GM23338 (cell line): ENCODE measurements at regions not wholly inside any gene's neighbourhood (a gene's known extent, or its start where the extent isn't known, plus 50 kb on each side); places are given as distances from the start of the nearest gene placed in this dataset.

Experiments used
- ATAC-seq: fragments of 200-7000 bp; cut with Tn5 transposase; 3 replicates; pipeline ENCODE4 v1.9.1; 2020
- DNase-seq: peaks from one replicate; pipeline ENCODE4 v3.0.0-alpha.2; 2015; ENCODE audit warnings: low spot score
- H2AFZ ChIP-seq: fragments of 200-600 bp; sonication (generic); 2 replicates; pipeline ENCODE4 v1.8.0; 2016; ENCODE audit warnings: antibody characterized with exemption, mild to moderate bottlenecking, moderate library complexity
- H3F3A ChIP-seq: fragments of 200-600 bp; sonication (generic); replicated peaks from 2 replicates; pipeline ENCODE4 v1.8.0; 2017; ENCODE audit warnings: antibody characterized with exemption, mixed run types, low read depth
- H3K27ac ChIP-seq: fragments of 200-600 bp; sonication (generic); 2 replicates; pipeline ENCODE4 v1.6.1; 2016; ENCODE audit warnings: low read depth
- H3K27me3 ChIP-seq: fragments of 200-600 bp; sonication (generic); 2 replicates; pipeline ENCODE4 v1.8.0; 2016; ENCODE audit warnings: mild to moderate bottlenecking, mixed run types, moderate library complexity; ENCODE audit not compliant: insufficient read depth
- H3K36me3 ChIP-seq: fragments of 200-600 bp; sonication (generic); 2 replicates; pipeline ENCODE4 v1.8.0; 2016; ENCODE audit warnings: mild to moderate bottlenecking; ENCODE audit not compliant: insufficient read depth
- H3K4me1 ChIP-seq: fragments of 200-600 bp; sonication (generic); 2 replicates; pipeline ENCODE4 v1.8.0; 2016; ENCODE audit warnings: mild to moderate bottlenecking, moderate library complexity; ENCODE audit not compliant: insufficient read depth
- H3K4me2 ChIP-seq: fragments of 200-600 bp; sonication (generic); 2 replicates; pipeline ENCODE4 v1.7.1; 2017; ENCODE audit warnings: mixed run types
- H3K4me3 ChIP-seq: fragments of 200-600 bp; sonication (generic); 2 replicates; pipeline ENCODE4 v1.6.1; 2016; ENCODE audit warnings: mixed run types
- H3K79me2 ChIP-seq: fragments of 200-600 bp; sonication (generic); replicated peaks from 2 replicates; pipeline ENCODE4 v1.8.0; 2017; ENCODE audit warnings: mild to moderate bottlenecking; ENCODE audit not compliant: insufficient read depth
- H3K9me2 ChIP-seq: fragments of 200-600 bp; sonication (generic); 2 replicates; pipeline ENCODE4 v1.8.0; 2017; ENCODE audit not compliant: insufficient read depth
- H4K20me1 ChIP-seq: fragments of 200-600 bp; sonication (generic); replicated peaks from 2 replicates; pipeline ENCODE4 v1.8.0; 2017; ENCODE audit warnings: mild to moderate bottlenecking; ENCODE audit not compliant: insufficient read depth
- H3K27ac Mint-ChIP-seq: 2 replicates; pipeline ENCODE4 v1.8.0; 2020; ENCODE audit warnings: inconsistent platforms, mild to moderate bottlenecking, moderate library complexity, mixed read lengths
- H3K27me3 Mint-ChIP-seq: 3 replicates; pipeline ENCODE4 v1.8.0; 2022; ENCODE audit warnings: low read depth, mild to moderate bottlenecking, moderate library complexity, mixed read lengths, inconsistent platforms; ENCODE audit not compliant: insufficient read depth, poor library complexity
- H3K36me3 Mint-ChIP-seq: 3 replicates; pipeline ENCODE4 v1.8.0; 2021; ENCODE audit warnings: low read depth, mild to moderate bottlenecking, inconsistent platforms, moderate library complexity, mixed read lengths
- H3K4me1 Mint-ChIP-seq: 3 replicates; pipeline ENCODE4 v1.8.0; 2020; ENCODE audit warnings: mild to moderate bottlenecking, inconsistent platforms, mixed read lengths
- H3K4me3 Mint-ChIP-seq: 3 replicates; pipeline ENCODE4 v1.8.0; 2021; ENCODE audit warnings: moderate library complexity, mild to moderate bottlenecking, inconsistent platforms, mixed read lengths
- H3K9me3 Mint-ChIP-seq: 3 replicates; pipeline ENCODE4 v1.8.0; 2020; ENCODE audit warnings: moderate library complexity, mild to moderate bottlenecking, inconsistent platforms, mixed read lengths
- EZH2phosphoT487 ChIP-seq: fragments of 200-600 bp; sonication (generic); IDR thresholded peaks from one replicate; pipeline ENCODE4 v1.8.1; 2018; ENCODE audit warnings: antibody characterized with exemption; ENCODE audit not compliant: unreplicated experiment
- JUNB ChIP-seq: IDR thresholded peaks from one replicate; pipeline ENCODE4 v1.6.1; 2016; ENCODE audit warnings: antibody characterized with exemption; ENCODE audit not compliant: unreplicated experiment
- NANOG ChIP-seq: IDR thresholded peaks from 2 replicates; pipeline ENCODE4 v1.6.1; 2016; ENCODE audit warnings: antibody characterized with exemption, borderline replicate concordance
- POLR2AphosphoS5 ChIP-seq: IDR thresholded peaks from 2 replicates; pipeline ENCODE4 v1.6.1; 2016; ENCODE audit warnings: antibody characterized with exemption, low read depth
- STAT1 ChIP-seq: IDR thresholded peaks from one replicate; pipeline ENCODE4 v1.6.1; 2016; ENCODE audit warnings: antibody characterized with exemption; ENCODE audit not compliant: unreplicated experiment
- TF ChIP-seq, protein P1 (sequence below): IDR thresholded peaks from one replicate; pipeline ENCODE4 v1.6.1; 2018; ENCODE audit warnings: antibody characterized with exemption; ENCODE audit not compliant: unreplicated experiment

DNA sequence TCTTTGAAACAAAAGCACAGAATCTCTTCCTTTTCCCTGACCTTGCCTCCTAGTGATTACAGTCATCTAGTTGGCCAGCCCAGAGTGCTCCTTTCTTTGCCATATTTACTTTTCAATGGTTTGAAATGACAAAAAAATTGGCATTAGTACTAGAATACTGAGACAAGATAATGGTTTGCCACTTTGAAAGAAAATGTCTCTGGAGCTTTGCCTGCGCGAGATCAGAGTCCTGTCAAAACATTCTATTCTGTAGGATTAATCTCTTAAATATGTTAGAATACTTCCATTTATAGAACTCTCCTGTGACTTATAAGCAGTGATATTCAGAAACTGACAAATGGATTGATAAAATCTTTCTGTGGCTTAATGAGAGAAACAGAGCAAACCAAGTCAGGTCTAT is 484.0 kb upstream of the IZUMO3 start (continued):
- no peak for TF ChIP-seq EZH2phosphoT487
- no peak for TF ChIP-seq NANOG
- no peak for TF ChIP-seq POLR2AphosphoS5

DNA sequence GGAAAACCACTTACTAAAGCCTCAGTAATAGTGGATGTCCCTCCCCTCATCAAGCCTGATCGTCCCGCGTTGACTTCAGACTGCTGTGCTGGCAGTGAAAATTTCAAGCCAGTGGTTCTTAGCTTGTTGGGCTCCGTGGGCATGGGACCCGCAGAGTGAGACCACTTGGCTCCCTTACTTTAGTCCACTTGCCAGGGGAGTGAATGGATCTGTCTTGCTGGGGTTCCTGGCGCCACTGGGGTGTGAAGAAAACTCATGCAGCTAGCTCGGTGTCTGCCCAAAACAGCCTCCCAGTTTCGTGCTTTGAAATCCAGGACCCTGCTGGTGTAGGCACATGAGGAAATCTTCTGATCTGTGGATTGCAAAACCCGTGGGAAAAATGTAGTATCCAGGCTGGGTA is 480.0 kb upstream of the IZUMO3 start:
- no peak overlapping the region for H3K27ac Mint-ChIP-seq
- H3K27ac ChIP-seq = no peak overlapping the region
- ATAC-seq (no peak), DNase-seq (no peak)
- H3K4me1 Mint-ChIP-seq = no peaks in the 10 kb centered on the region
- peaks cover 13% of the 10 kb centered on the region; the same call in 1 of the 3 replicates for H3K9me3 Mint-ChIP-seq
- H3K79me2 ChIP-seq = no peaks in the 10 kb centered on the region
- no peak overlapping the region for H3K4me3 Mint-ChIP-seq
- H3K4me3 ChIP-seq = no peak overlapping the region
- no peaks in the 10 kb centered on the region; the same call in 2 of the 3 replicates for H3K36me3 Mint-ChIP-seq
- no peaks in the 10 kb centered on the region for H4K20me1 ChIP-seq
- no peak overlapping the region for H3K4me2 ChIP-seq
- H3K27me3 ChIP-seq = no peaks in the 10 kb centered on the region
- H2AFZ ChIP-seq = no peak overlapping the region
- H3K27me3 Mint-ChIP-seq = peaks cover 2% of the 10 kb centered on the region
- H3K4me1 ChIP-seq = no peaks in the 10 kb centered on the region
- H3K9me2 ChIP-seq = peaks cover 12% of the 10 kb centered on the region; the same call in 1 of the 2 replicates
- TF ChIP-seq POLR2AphosphoS5 (no peak), JUNB (no peak), NANOG (no peak), STAT1 (no peak)
- TF ChIP-seq, protein P1, sequence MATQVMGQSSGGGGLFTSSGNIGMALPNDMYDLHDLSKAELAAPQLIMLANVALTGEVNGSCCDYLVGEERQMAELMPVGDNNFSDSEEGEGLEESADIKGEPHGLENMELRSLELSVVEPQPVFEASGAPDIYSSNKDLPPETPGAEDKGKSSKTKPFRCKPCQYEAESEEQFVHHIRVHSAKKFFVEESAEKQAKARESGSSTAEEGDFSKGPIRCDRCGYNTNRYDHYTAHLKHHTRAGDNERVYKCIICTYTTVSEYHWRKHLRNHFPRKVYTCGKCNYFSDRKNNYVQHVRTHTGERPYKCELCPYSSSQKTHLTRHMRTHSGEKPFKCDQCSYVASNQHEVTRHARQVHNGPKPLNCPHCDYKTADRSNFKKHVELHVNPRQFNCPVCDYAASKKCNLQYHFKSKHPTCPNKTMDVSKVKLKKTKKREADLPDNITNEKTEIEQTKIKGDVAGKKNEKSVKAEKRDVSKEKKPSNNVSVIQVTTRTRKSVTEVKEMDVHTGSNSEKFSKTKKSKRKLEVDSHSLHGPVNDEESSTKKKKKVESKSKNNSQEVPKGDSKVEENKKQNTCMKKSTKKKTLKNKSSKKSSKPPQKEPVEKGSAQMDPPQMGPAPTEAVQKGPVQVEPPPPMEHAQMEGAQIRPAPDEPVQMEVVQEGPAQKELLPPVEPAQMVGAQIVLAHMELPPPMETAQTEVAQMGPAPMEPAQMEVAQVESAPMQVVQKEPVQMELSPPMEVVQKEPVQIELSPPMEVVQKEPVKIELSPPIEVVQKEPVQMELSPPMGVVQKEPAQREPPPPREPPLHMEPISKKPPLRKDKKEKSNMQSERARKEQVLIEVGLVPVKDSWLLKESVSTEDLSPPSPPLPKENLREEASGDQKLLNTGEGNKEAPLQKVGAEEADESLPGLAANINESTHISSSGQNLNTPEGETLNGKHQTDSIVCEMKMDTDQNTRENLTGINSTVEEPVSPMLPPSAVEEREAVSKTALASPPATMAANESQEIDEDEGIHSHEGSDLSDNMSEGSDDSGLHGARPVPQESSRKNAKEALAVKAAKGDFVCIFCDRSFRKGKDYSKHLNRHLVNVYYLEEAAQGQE = no peak
- no peaks in the 10 kb centered on the region for H3K36me3 ChIP-seq
- H3F3A ChIP-seq = no peaks in the 10 kb centered on the region

DNA sequence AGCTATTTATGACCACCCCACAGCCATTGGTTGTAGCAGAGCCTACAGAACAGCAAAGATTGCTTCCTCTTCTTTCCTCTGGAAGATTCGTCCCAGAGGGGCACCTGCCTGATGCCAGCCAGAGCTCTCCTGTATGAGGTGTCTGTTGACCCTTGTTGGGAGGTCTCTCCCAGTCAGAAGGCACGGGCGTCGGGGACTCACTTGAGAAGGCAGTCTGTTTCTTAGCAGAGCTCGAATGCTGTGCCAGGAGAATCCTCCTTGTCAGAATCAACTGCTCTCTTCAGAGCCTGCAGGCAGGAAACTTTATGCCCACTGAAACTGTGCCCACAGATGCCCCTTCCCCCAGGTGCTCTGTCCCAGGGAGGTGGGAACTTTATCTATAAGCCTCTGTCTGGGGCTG is 479.5 kb upstream of the IZUMO3 start:
- H3K4me3 ChIP-seq = no peak overlapping the region
- Mint-ChIP-seq H3K27me3 (peaks cover 2% of the 10 kb centered on the region), H3K27ac (no peak overlapping the region), H3K4me1 (no peaks in the 10 kb centered on the region), H3K36me3 (peaks cover under 1% of the 10 kb centered on the region; the same call in 1 of the 3 replicates), H3K9me3 (peaks cover 18% of the 10 kb centered on the region; the same call in 2 of the 3 replicates), H3K4me3 (no peak overlapping the region)
- no peaks in the 10 kb centered on the region for H3F3A ChIP-seq
- TF ChIP-seq, protein P1 = no peak
- H3K27ac ChIP-seq = no peak overlapping the region
- no peak overlapping the region for H2AFZ ChIP-seq
- no peaks in the 10 kb centered on the region for H3K36me3 ChIP-seq
- H3K4me2 ChIP-seq = no peak overlapping the region
- no peaks in the 10 kb centered on the region for H4K20me1 ChIP-seq
- no peaks in the 10 kb centered on the region for H3K27me3 ChIP-seq
- H3K79me2 ChIP-seq = no peaks in the 10 kb centered on the region
- DNase-seq (no peak), ATAC-seq (no peak)
- no peaks in the 10 kb centered on the region for H3K4me1 ChIP-seq
- H3K9me2 ChIP-seq = peaks cover 12% of the 10 kb centered on the region; the same call in 1 of the 2 replicates
